Osteocyte (in vitro differentiated cells): ENCODE measurements at regions not wholly inside any gene's neighbourhood (a gene's known extent, or its start where the extent isn't known, plus 50 kb on each side); places are given as distances from the start of the nearest gene placed in this dataset.

Source experiments
- DNase-seq: peaks from one replicate; pipeline ENCODE4 v3.0.0; 2021; ENCODE audit warnings: mixed read lengths; ENCODE audit not compliant: unreplicated experiment; ENCODE audit errors: extremely low spot score
- H3K27ac Mint-ChIP-seq: one replicate; pipeline ENCODE4 v1.8.0; 2021; ENCODE audit warnings: mild to moderate bottlenecking, mixed read lengths; ENCODE audit not compliant: unreplicated experiment
- H3K27me3 Mint-ChIP-seq: one replicate; pipeline ENCODE4 v1.8.0; 2021; ENCODE audit warnings: mixed read lengths; ENCODE audit not compliant: unreplicated experiment
- H3K36me3 Mint-ChIP-seq: one replicate; pipeline ENCODE4 v1.8.0; 2021; ENCODE audit warnings: mixed read lengths; ENCODE audit not compliant: unreplicated experiment
- H3K4me1 Mint-ChIP-seq: one replicate; pipeline ENCODE4 v1.8.0; 2021; ENCODE audit warnings: mixed read lengths; ENCODE audit not compliant: unreplicated experiment
- H3K4me3 Mint-ChIP-seq: one replicate; pipeline ENCODE4 v1.8.0; 2021; ENCODE audit warnings: mild to moderate bottlenecking, moderate library complexity, mixed read lengths; ENCODE audit not compliant: unreplicated experiment
- H3K9me3 Mint-ChIP-seq: one replicate; pipeline ENCODE4 v1.8.0; 2021; ENCODE audit warnings: mixed read lengths; ENCODE audit not compliant: unreplicated experiment
- CTCF ChIP-seq: fragments of 200-600 bp; sonication (generic); IDR thresholded peaks from 2 replicates; pipeline ENCODE4 v1.5.0; 2021; ENCODE audit warnings: antibody characterized with exemption, mild to moderate bottlenecking, moderate library complexity

DNA sequence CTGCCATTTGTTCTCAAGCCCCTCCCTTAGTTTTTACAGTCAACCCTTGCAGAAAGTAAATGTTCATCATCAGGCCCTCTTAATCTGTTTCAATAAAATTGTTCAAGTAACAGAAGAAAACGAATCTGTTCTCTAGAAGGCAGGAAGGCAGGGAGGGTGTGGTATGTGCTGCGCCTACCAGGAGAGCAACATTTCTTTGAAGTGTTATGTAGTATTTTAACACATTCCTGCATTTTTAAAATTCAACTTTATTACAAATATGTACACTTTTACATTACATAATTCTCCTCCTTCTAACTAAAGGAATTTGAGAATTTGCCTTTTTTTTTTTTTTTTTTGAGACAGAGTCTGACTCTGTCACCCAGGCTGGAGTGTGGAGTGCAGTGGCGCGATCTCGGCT lies 657.8 kb downstream of the MCTP2 start:
- Mint-ChIP-seq H3K4me3 (no peak overlapping the region), H3K27ac (no peak overlapping the region), H3K9me3 (peaks cover 17% of the 10 kb centered on the region), H3K4me1 (no peaks in the 10 kb centered on the region), H3K36me3 (no peaks in the 10 kb centered on the region), H3K27me3 (no peaks in the 10 kb centered on the region)
- no peak for TF ChIP-seq CTCF
- DNase-seq = no peak

GRCh38 chr15:94893091-94893490 lies 661.7 kb downstream of the MCTP2 start:
- Mint-ChIP-seq H3K27me3 (no peaks in the 10 kb centered on the region), H3K27ac (no peak overlapping the region), H3K4me3 (no peak overlapping the region), H3K36me3 (no peaks in the 10 kb centered on the region), H3K4me1 (no peaks in the 10 kb centered on the region), H3K9me3 (peaks cover 16% of the 10 kb centered on the region)
- no peak for DNase-seq
- no peak for TF ChIP-seq CTCF

- H3K9me3 Mint-ChIP-seq = peaks cover 16% of the 10 kb centered on the region
- H3K4me1 Mint-ChIP-seq = no peaks in the 10 kb centered on the region
- H3K27ac Mint-ChIP-seq = no peak overlapping the region
- no peaks in the 10 kb centered on the region for H3K27me3 Mint-ChIP-seq
- TF ChIP-seq CTCF = no peak
- no peaks in the 10 kb centered on the region for H3K36me3 Mint-ChIP-seq
- no peak overlapping the region for H3K4me3 Mint-ChIP-seq
- DNase-seq = no peak
These were observed 662.7 kb downstream of the MCTP2 start for GRCh38 chr15:94894056-94894455.

- Mint-ChIP-seq H3K27me3 (no peaks in the 10 kb centered on the region), H3K36me3 (no peaks in the 10 kb centered on the region), H3K9me3 (peaks cover 11% of the 10 kb centered on the region), H3K4me3 (no peak overlapping the region), H3K27ac (no peak overlapping the region), H3K4me1 (no peaks in the 10 kb centered on the region)
- DNase-seq = no peak
- TF ChIP-seq CTCF = no peak
These were observed 678.1 kb downstream of the MCTP2 start for GRCh38 chr15:94909510-94909909.

- Mint-ChIP-seq H3K4me3 (no peak overlapping the region), H3K27ac (no peak overlapping the region), H3K36me3 (no peaks in the 10 kb centered on the region), H3K4me1 (no peaks in the 10 kb centered on the region), H3K27me3 (no peaks in the 10 kb centered on the region), H3K9me3 (peaks cover 11% of the 10 kb centered on the region)
- DNase-seq = no peak
- TF ChIP-seq CTCF = no peak
These were observed 678.8 kb downstream of the MCTP2 start for GRCh38 chr15:94910166-94910565.
